Astrocyte (in vitro differentiated cells and primary cell): ENCODE measurements at regions not wholly inside any gene's neighbourhood (a gene's known extent, or its start where the extent isn't known, plus 50 kb on each side); places are given as distances from the start of the nearest gene placed in this dataset.

Source experiments
- DNase-seq: peaks from one replicate; pipeline ENCODE4 v3.0.0-alpha.2; 2010; ENCODE audit warnings: low read depth
- FAIRE-seq: peaks from 2 replicates; lab custom pipeline; 2011; peaks lifted over from hg19 to GRCh38; lab: Jason Lieb, UNC
- H2AFZ ChIP-seq: 2 replicates; pipeline ENCODE4 v1.6.0; 2012; ENCODE audit warnings: low read depth, low read length, inconsistent platforms
- H3K27ac ChIP-seq: 2 replicates; pipeline ENCODE4 v1.5.1; 2011; ENCODE audit warnings: low read depth, low read length, inconsistent platforms
- H3K27me3 ChIP-seq: 2 replicates; pipeline ENCODE4 v1.6.0; 2011; ENCODE audit warnings: low read length, inconsistent platforms; ENCODE audit not compliant: insufficient read depth
- H3K36me3 ChIP-seq: 2 replicates; pipeline ENCODE4 v1.5.1; 2011; ENCODE audit warnings: low read length, inconsistent platforms; ENCODE audit not compliant: insufficient read depth
- H3K4me1 ChIP-seq: 2 replicates; pipeline ENCODE4 v1.5.1; 2011; ENCODE audit warnings: low read length, inconsistent platforms; ENCODE audit not compliant: insufficient read depth
- H3K4me2 ChIP-seq: 2 replicates; pipeline ENCODE4 v1.6.0; 2012; ENCODE audit warnings: low read length, inconsistent platforms
- H3K4me3 ChIP-seq: 2 replicates; pipeline ENCODE4 v1.5.1; 2011; ENCODE audit warnings: low read depth, mild to moderate bottlenecking, low read length, inconsistent platforms; ENCODE audit not compliant: insufficient read depth
- H3K79me2 ChIP-seq: 2 replicates; pipeline ENCODE4 v1.6.0; 2012; ENCODE audit warnings: mild to moderate bottlenecking, low read length, inconsistent platforms; ENCODE audit not compliant: insufficient read depth
- H3K9ac ChIP-seq: 2 replicates; pipeline ENCODE4 v1.6.0; 2012; ENCODE audit warnings: mild to moderate bottlenecking, low read length, inconsistent platforms
- H3K9me3 ChIP-seq: 2 replicates; pipeline ENCODE4 v1.5.1; 2012; ENCODE audit warnings: low read depth, mild to moderate bottlenecking, low read length, inconsistent platforms; ENCODE audit not compliant: insufficient read depth
- H4K20me1 ChIP-seq: 2 replicates; pipeline ENCODE4 v1.6.0; 2012; ENCODE audit warnings: low read length, inconsistent platforms; ENCODE audit not compliant: insufficient read depth
- H3K27ac Mint-ChIP-seq: one replicate; pipeline ENCODE4 v1.8.0; 2021; ENCODE audit warnings: mild to moderate bottlenecking, mixed read lengths; ENCODE audit not compliant: unreplicated experiment
- H3K27me3 Mint-ChIP-seq: one replicate; pipeline ENCODE4 v1.8.0; 2021; ENCODE audit warnings: low read depth, mixed read lengths; ENCODE audit not compliant: unreplicated experiment
- H3K36me3 Mint-ChIP-seq: one replicate; pipeline ENCODE4 v1.8.0; 2021; ENCODE audit warnings: low read depth, mixed read lengths; ENCODE audit not compliant: unreplicated experiment
- H3K4me1 Mint-ChIP-seq: one replicate; pipeline ENCODE4 v1.8.0; 2021; ENCODE audit warnings: low read depth, mixed read lengths; ENCODE audit not compliant: unreplicated experiment
- H3K4me3 Mint-ChIP-seq: one replicate; pipeline ENCODE4 v1.8.0; 2021; ENCODE audit warnings: mild to moderate bottlenecking, moderate library complexity, mixed read lengths; ENCODE audit not compliant: unreplicated experiment
- H3K9me3 Mint-ChIP-seq: one replicate; pipeline ENCODE4 v1.8.0; 2021; ENCODE audit warnings: mild to moderate bottlenecking, mixed read lengths; ENCODE audit not compliant: unreplicated experiment
- CTCF ChIP-seq: IDR thresholded peaks from 2 replicates; pipeline ENCODE4 v1.5.1; 2011; ENCODE audit warnings: low read depth, mild to moderate bottlenecking, inconsistent platforms, low read length, moderate library complexity; ENCODE audit not compliant: insufficient read depth
- EZH2 ChIP-seq: IDR thresholded peaks from 2 replicates; pipeline ENCODE4 v1.6.1; 2012; ENCODE audit warnings: mild to moderate bottlenecking, low read length, inconsistent platforms; ENCODE audit not compliant: insufficient read depth

- Histone ChIP-seq H3K36me3 (no peaks in the 10 kb centered on the region), H3K79me2 (no peaks in the 10 kb centered on the region), H4K20me1 (no peaks in the 10 kb centered on the region), H3K27me3 (peaks cover 6% of the 10 kb centered on the region), H3K4me3 (no peak overlapping the region), H3K4me2 (no peak overlapping the region), H2AFZ (no peak overlapping the region), H3K27ac (no peak overlapping the region), H3K9me3 (no peaks in the 10 kb centered on the region), H3K9ac (no peak overlapping the region), H3K4me1 (no peaks in the 10 kb centered on the region)
- Mint-ChIP-seq H3K9me3 (peaks cover 5% of the 10 kb centered on the region), H3K27me3 (peaks cover 63% of the 10 kb centered on the region), H3K27ac (no peak overlapping the region), H3K4me3 (no peak overlapping the region), H3K4me1 (no peaks in the 10 kb centered on the region), H3K36me3 (no peaks in the 10 kb centered on the region)
- no peak for DNase-seq
- no peak for FAIRE-seq
- TF ChIP-seq EZH2 (no peak), CTCF (no peak)
Observed at GRCh38 chr22:22359465-22359864, 114.9 kb downstream of the VPREB1 start.

- Histone ChIP-seq H3K9ac (no peak overlapping the region), H3K27me3 (peaks cover 4% of the 10 kb centered on the region), H4K20me1 (no peaks in the 10 kb centered on the region), H3K4me2 (no peak overlapping the region), H2AFZ (no peak overlapping the region), H3K4me3 (no peak overlapping the region), H3K9me3 (no peaks in the 10 kb centered on the region), H3K36me3 (no peaks in the 10 kb centered on the region), H3K79me2 (no peaks in the 10 kb centered on the region), H3K4me1 (no peaks in the 10 kb centered on the region), H3K27ac (no peak overlapping the region)
- H3K4me3 Mint-ChIP-seq, result no peak overlapping the region
- no peak for DNase-seq
- H3K36me3 Mint-ChIP-seq, result no peaks in the 10 kb centered on the region
- peaks cover 5% of the 10 kb centered on the region for H3K9me3 Mint-ChIP-seq
- no peaks in the 10 kb centered on the region for H3K4me1 Mint-ChIP-seq
- FAIRE-seq, result no peak
- H3K27ac Mint-ChIP-seq, result no peak overlapping the region
- H3K27me3 Mint-ChIP-seq, result peaks cover 62% of the 10 kb centered on the region
- TF ChIP-seq EZH2 (no peak), CTCF (no peak)
Observed at GRCh38 chr22:22360014-22360413, 115.4 kb downstream of the VPREB1 start.

GRCh38 chr22:22362311-22362710 is 117.7 kb downstream of the VPREB1 start:
- peaks cover 63% of the 10 kb centered on the region for H3K27me3 Mint-ChIP-seq

More at GRCh38 chr22:22362311-22362710, 117.7 kb downstream of the VPREB1 start:
- H3K4me2 ChIP-seq, result no peak overlapping the region
- no peaks in the 10 kb centered on the region for H4K20me1 ChIP-seq
- H3K4me1 ChIP-seq, result no peaks in the 10 kb centered on the region
- H2AFZ ChIP-seq, result no peak overlapping the region
- peaks cover 6% of the 10 kb centered on the region for H3K27me3 ChIP-seq
- no peak for TF ChIP-seq EZH2
- TF ChIP-seq CTCF, result no peak
- FAIRE-seq, result no peak
- DNase-seq, result no peak
- no peak overlapping the region for H3K4me3 Mint-ChIP-seq
- H3K4me3 ChIP-seq, result no peak overlapping the region
- no peak overlapping the region for H3K27ac Mint-ChIP-seq
- H3K9ac ChIP-seq, result no peak overlapping the region
- H3K36me3 Mint-ChIP-seq, result no peaks in the 10 kb centered on the region
- H3K9me3 ChIP-seq, result no peaks in the 10 kb centered on the region
- peaks cover 5% of the 10 kb centered on the region for H3K9me3 Mint-ChIP-seq
- H3K36me3 ChIP-seq, result no peaks in the 10 kb centered on the region
- H3K27ac ChIP-seq, result no peak overlapping the region
- H3K4me1 Mint-ChIP-seq, result no peaks in the 10 kb centered on the region
- no peaks in the 10 kb centered on the region for H3K79me2 ChIP-seq
